NCI-H2107 treated with DMSO at 0.1 percent for 48 hours (cell line): ENCODE measurements at regions not wholly inside any gene's neighbourhood (a gene's known extent, or its start where the extent isn't known, plus 50 kb on each side); places are given as distances from the start of the nearest gene placed in this dataset.
"Not testable (repeated sequence)": the region's sequence is repeated elsewhere in the genome, so short reads cannot be mapped to it uniquely, and the experiment has no call there.

Experiments used
- DNase-seq: peaks from one replicate; lab custom pipeline; 2025; ENCODE audit not compliant: unreplicated experiment; lab: John Stamatoyannopoulos, UW

GRCh38 chr9:135173066-135173465 lies 85.6 kb downstream of the OLFM1 start:
- DNase-seq = no peak

GRCh38 chr9:135174248-135174647 lies 86.8 kb downstream of the OLFM1 start:
- no peak for DNase-seq

- no peak for DNase-seq
Measured at GRCh38 chr9:135174981-135175380, 87.5 kb downstream of the OLFM1 start.

- DNase-seq = no peak
Measured at GRCh38 chr9:135176284-135176683, 88.8 kb downstream of the OLFM1 start.

GRCh38 chr9:135177562-135177961 lies 90.1 kb downstream of the OLFM1 start:
- not testable (repeated sequence) for DNase-seq

GRCh38 chr9:135178498-135178897 lies 91.0 kb downstream of the OLFM1 start:
- no peak for DNase-seq

GRCh38 chr9:135179041-135179440 lies 91.6 kb downstream of the OLFM1 start:
- DNase-seq = no peak

- DNase-seq = no peak
Measured at GRCh38 chr9:135179976-135180375, 92.5 kb downstream of the OLFM1 start.

GRCh38 chr9:135180586-135180985 lies 93.1 kb downstream of the OLFM1 start:
- no peak for DNase-seq

GRCh38 chr9:135181336-135181735 lies 93.9 kb downstream of the OLFM1 start:
- no peak for DNase-seq

- DNase-seq = not testable (repeated sequence)
Measured at GRCh38 chr9:135181841-135182240, 94.4 kb downstream of the OLFM1 start.

- no peak for DNase-seq
Measured at GRCh38 chr9:135183069-135183468, 95.6 kb downstream of the OLFM1 start.

GRCh38 chr9:135183528-135184180 lies 96.2 kb downstream of the OLFM1 start:
- no peak for DNase-seq

- no peak for DNase-seq
Measured at GRCh38 chr9:135184181-135185053, 96.9 kb downstream of the OLFM1 start.

GRCh38 chr9:135185060-135185459 lies 97.6 kb downstream of the OLFM1 start:
- no peak for DNase-seq

GRCh38 chr9:135186248-135187164 lies 99.0 kb downstream of the OLFM1 start:
- DNase-seq = no peak

- no peak for DNase-seq
Measured at GRCh38 chr9:135187365-135187764, 99.9 kb downstream of the OLFM1 start.

- DNase-seq = no peak
Measured at GRCh38 chr9:135188681-135189151, 101.2 kb downstream of the OLFM1 start.

GRCh38 chr9:135189497-135189896 lies 102.0 kb downstream of the OLFM1 start:
- no peak for DNase-seq

- DNase-seq = no peak
Measured at GRCh38 chr9:135190789-135191577, 103.5 kb downstream of the OLFM1 start.
